H9 (cell line): ENCODE measurements at regions not wholly inside any gene's neighbourhood (a gene's known extent, or its start where the extent isn't known, plus 50 kb on each side); places are given as distances from the start of the nearest gene placed in this dataset.

ENCODE experiments used
- DNase-seq: peaks from one replicate; pipeline ENCODE4 v3.0.0-alpha.2; 2017
- H2AFZ ChIP-seq: one replicate; pipeline ENCODE4 v1.6.1; 2013; ENCODE audit warnings: mild to moderate bottlenecking, low read length, control low read depth, moderate library complexity
- H2AK5ac ChIP-seq: 2 replicates; pipeline ENCODE4 v1.6.1; 2013; ENCODE audit warnings: low read length, control low read depth, mixed read lengths; ENCODE audit not compliant: insufficient read length
- H2BK120ac ChIP-seq: one replicate; pipeline ENCODE4 v1.6.1; 2013; ENCODE audit warnings: low read depth, mild to moderate bottlenecking, low read length, control low read depth, inconsistent platforms; ENCODE audit not compliant: poor library complexity, severe bottlenecking
- H2BK12ac ChIP-seq: 2 replicates; pipeline ENCODE4 v1.6.1; 2013; ENCODE audit warnings: low read length, control low read depth, mixed read lengths, low read depth; ENCODE audit not compliant: insufficient read length
- H2BK15ac ChIP-seq: 2 replicates; pipeline ENCODE4 v1.6.1; 2013; ENCODE audit warnings: low read depth, low read length, control low read depth
- H2BK20ac ChIP-seq: one replicate; pipeline ENCODE4 v1.6.1; 2013; ENCODE audit warnings: low read depth, mild to moderate bottlenecking, low read length, control low read depth, inconsistent platforms; ENCODE audit not compliant: poor library complexity, severe bottlenecking
- H2BK5ac ChIP-seq: 2 replicates; pipeline ENCODE4 v1.6.1; 2013; ENCODE audit warnings: low read length, control low read depth, mixed read lengths; ENCODE audit not compliant: insufficient read length
- H3K14ac ChIP-seq: 2 replicates; pipeline ENCODE4 v1.6.1; 2013; ENCODE audit warnings: low read length, control low read depth; ENCODE audit not compliant: insufficient read depth
- H3K18ac ChIP-seq: 2 replicates; pipeline ENCODE4 v1.6.1; 2013; ENCODE audit warnings: low read depth, mild to moderate bottlenecking, mixed read lengths, low read length, control low read depth; ENCODE audit not compliant: insufficient read length
- H3K23ac ChIP-seq: 2 replicates; pipeline ENCODE4 v1.6.1; 2013; ENCODE audit warnings: low read length, control low read depth, mixed read lengths, low read depth; ENCODE audit not compliant: insufficient read length
- H3K23me2 ChIP-seq: 2 replicates; pipeline ENCODE4 v1.6.1; 2013; ENCODE audit warnings: low read depth, mild to moderate bottlenecking, mixed read lengths, low read length, control low read depth; ENCODE audit not compliant: insufficient read length, poor library complexity, severe bottlenecking
- H3K27ac ChIP-seq: 2 replicates; pipeline ENCODE4 v1.5.1; 2013; ENCODE audit warnings: low read length, control low read depth, mixed read lengths, low read depth; ENCODE audit not compliant: insufficient read length
- H3K27me3 ChIP-seq: 2 replicates; pipeline ENCODE4 v1.6.1; 2013; ENCODE audit warnings: low read length, control low read depth, inconsistent platforms; ENCODE audit not compliant: insufficient read depth
- H3K4ac ChIP-seq: 2 replicates; pipeline ENCODE4 v1.6.1; 2013; ENCODE audit warnings: low read depth, mild to moderate bottlenecking, control low read depth, inconsistent platforms, low read length, moderate library complexity
- H3K4me1 ChIP-seq: 2 replicates; pipeline ENCODE4 v1.6.1; 2013; ENCODE audit warnings: low read length, control low read depth, inconsistent platforms; ENCODE audit not compliant: insufficient read depth
- H3K4me2 ChIP-seq: 2 replicates; pipeline ENCODE4 v1.6.1; 2013; ENCODE audit warnings: low read length, control low read depth, mixed read lengths; ENCODE audit not compliant: insufficient read length, insufficient read depth
- H3K56ac ChIP-seq: 2 replicates; pipeline ENCODE4 v1.6.1; 2013; ENCODE audit warnings: low read depth, mild to moderate bottlenecking, mixed read lengths, low read length, control low read depth; ENCODE audit not compliant: insufficient read length
- H3K79me1 ChIP-seq: 2 replicates; pipeline ENCODE4 v1.6.1; 2013; ENCODE audit warnings: low read depth, mild to moderate bottlenecking, moderate library complexity, low read length, control low read depth, inconsistent platforms; ENCODE audit not compliant: insufficient read depth, poor library complexity, severe bottlenecking
- H3K79me2 ChIP-seq: 2 replicates; pipeline ENCODE4 v1.6.1; 2013; ENCODE audit warnings: low read length, control low read depth, inconsistent platforms; ENCODE audit not compliant: insufficient read depth
- H3K9ac ChIP-seq: 2 replicates; pipeline ENCODE4 v1.6.1; 2013; ENCODE audit warnings: low read length, control low read depth, mixed read lengths; ENCODE audit not compliant: insufficient read length; ENCODE audit errors: extremely low read depth
- H3K9me3 ChIP-seq: one replicate; pipeline ENCODE4 v1.6.1; 2013; ENCODE audit warnings: low read depth, low read length, inconsistent platforms; ENCODE audit not compliant: control insufficient read depth
- H3T11ph ChIP-seq: one replicate; pipeline ENCODE4 v1.6.1; 2013; ENCODE audit warnings: mild to moderate bottlenecking, low read length, control low read depth, inconsistent platforms
- H4K20me1 ChIP-seq: one replicate; pipeline ENCODE4 v1.6.1; 2013; ENCODE audit not compliant: control insufficient read depth, insufficient read length, insufficient read depth
- H4K5ac ChIP-seq: 2 replicates; pipeline ENCODE4 v1.6.1; 2013; ENCODE audit warnings: low read depth, mild to moderate bottlenecking, mixed read lengths, low read length, control low read depth; ENCODE audit not compliant: insufficient read length
- H4K8ac ChIP-seq: replicated peaks from 2 replicates; pipeline ENCODE4 v1.6.1; 2013; ENCODE audit warnings: low read length, control low read depth, mixed read lengths, low read depth; ENCODE audit not compliant: insufficient read length
- H4K91ac ChIP-seq: 2 replicates; pipeline ENCODE4 v1.6.1; 2013; ENCODE audit warnings: low read depth, mild to moderate bottlenecking, moderate library complexity, mixed read lengths, low read length, control low read depth; ENCODE audit not compliant: insufficient read length
- H3K27ac Mint-ChIP-seq, 3 experiments: 2 replicates in 2 of 3; 3 replicates in 1 of 3; pipeline ENCODE4 v1.8.0; 2020 to 2021; ENCODE audit warnings: mixed read lengths in 3 of 3, mild to moderate bottlenecking in 1 of 3, moderate library complexity in 1 of 3
- H3K27me3 Mint-ChIP-seq: 2 replicates; pipeline ENCODE4 v1.8.0; 2021; ENCODE audit warnings: low read depth, mild to moderate bottlenecking, moderate library complexity, mixed read lengths
- H3K36me3 Mint-ChIP-seq, 3 experiments: 2 replicates in 2 of 3; 3 replicates in 1 of 3; pipeline ENCODE4 v1.8.0; 2020 to 2021; ENCODE audit warnings: low read depth in 3 of 3, mixed read lengths in 3 of 3; ENCODE audit not compliant: insufficient read depth in 1 of 3
- H3K4me1 Mint-ChIP-seq, 2 experiments: 2 replicates each; pipeline ENCODE4 v1.8.0; 2020; ENCODE audit warnings: mixed read lengths in 2 of 2
- H3K4me3 Mint-ChIP-seq, 2 experiments: 2 replicates in 1 of 2; 3 replicates in 1 of 2; pipeline ENCODE4 v1.8.0; 2020 to 2021; ENCODE audit warnings: mild to moderate bottlenecking in 2 of 2, mixed read lengths in 2 of 2, moderate library complexity in 1 of 2
- H3K9me3 Mint-ChIP-seq, 2 experiments: 2 replicates in 1 of 2; 3 replicates in 1 of 2; pipeline ENCODE4 v1.8.0; 2020; ENCODE audit warnings: mild to moderate bottlenecking in 2 of 2, mixed read lengths in 2 of 2, moderate library complexity in 1 of 2
- WGBS: extraction: QIAGEN DNeasy Blood & Tissue Kit; methylation state at CpG from one replicate; pipeline ENCODE4 v1.1.7; 2013; ENCODE audit warnings: missing lambda C conversion rate, low lambda C conversion rate, mixed read lengths; ENCODE audit not compliant: insufficient read length; ENCODE audit errors: extremely low coverage; 5-methylcytosine and 5-hydroxymethylcytosine counted together
- TF ChIP-seq, protein P1 (sequence below): fragments of 200-600 bp; sonication (generic); conservative IDR thresholded peaks from 3 replicates; pipeline ENCODE4 v1.8.0; 2021; ENCODE audit warnings: antibody characterized with exemption, mild to moderate bottlenecking

DNA sequence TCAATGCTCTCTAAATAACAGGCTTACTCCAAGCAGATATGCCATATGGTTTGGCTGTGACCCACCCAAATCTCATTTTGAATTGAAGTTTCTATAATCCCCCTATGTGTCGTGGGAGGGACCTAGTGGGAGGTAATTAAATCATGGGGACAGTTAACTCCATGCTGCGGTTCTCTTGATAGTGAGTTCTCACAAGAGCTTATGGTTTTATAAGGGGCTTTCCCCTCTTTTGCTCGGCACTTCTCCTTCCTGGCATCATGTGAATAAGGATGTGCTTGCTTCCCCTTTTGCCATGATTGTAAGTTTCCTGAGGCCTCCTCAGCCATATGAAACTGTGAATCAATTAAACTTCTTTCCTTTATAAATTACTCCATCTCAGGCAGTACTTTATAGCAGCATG is 302.7 kb upstream of the ZC3H15 start:
- H4K91ac ChIP-seq = no peak overlapping the region
- no peak overlapping the region for H4K8ac ChIP-seq
- no peak overlapping the region for H3K9ac ChIP-seq
- Mint-ChIP-seq H3K4me3 (no peak overlapping the region), H3K27me3 (no peaks in the 10 kb centered on the region), H3K36me3 (peaks cover 0 to 6% (median 3%) of the 10 kb centered on the region in 3 experiments; a peak in 3 of 7 replicates), H3K9me3 (peaks cover 3 to 5% of the 10 kb centered on the region in 2 experiments; a peak in 4 of 5 replicates), H3K27ac (peak overlapping the region in 2 of 3 experiments; percentile 28 to 38; a peak in 3 of 7 replicates), H3K4me1 (no peaks in the 10 kb centered on the region)
- no peak overlapping the region for H3K23ac ChIP-seq
- no peak overlapping the region for H2BK15ac ChIP-seq
- no peak overlapping the region for H2AFZ ChIP-seq
- H3K27ac ChIP-seq = no peak overlapping the region
- no peak overlapping the region for H3K56ac ChIP-seq
- H3T11ph ChIP-seq = no peak overlapping the region
- no peaks in the 10 kb centered on the region for H3K79me1 ChIP-seq
- H3K4me2 ChIP-seq = no peak overlapping the region
- no peak overlapping the region for H2AK5ac ChIP-seq
- no peak overlapping the region for H3K14ac ChIP-seq
- no peaks in the 10 kb centered on the region for H4K20me1 ChIP-seq
- DNase-seq = no peak
- H2BK5ac ChIP-seq = no peak overlapping the region
- no peak overlapping the region for H3K4ac ChIP-seq
- TF ChIP-seq, protein P1, sequence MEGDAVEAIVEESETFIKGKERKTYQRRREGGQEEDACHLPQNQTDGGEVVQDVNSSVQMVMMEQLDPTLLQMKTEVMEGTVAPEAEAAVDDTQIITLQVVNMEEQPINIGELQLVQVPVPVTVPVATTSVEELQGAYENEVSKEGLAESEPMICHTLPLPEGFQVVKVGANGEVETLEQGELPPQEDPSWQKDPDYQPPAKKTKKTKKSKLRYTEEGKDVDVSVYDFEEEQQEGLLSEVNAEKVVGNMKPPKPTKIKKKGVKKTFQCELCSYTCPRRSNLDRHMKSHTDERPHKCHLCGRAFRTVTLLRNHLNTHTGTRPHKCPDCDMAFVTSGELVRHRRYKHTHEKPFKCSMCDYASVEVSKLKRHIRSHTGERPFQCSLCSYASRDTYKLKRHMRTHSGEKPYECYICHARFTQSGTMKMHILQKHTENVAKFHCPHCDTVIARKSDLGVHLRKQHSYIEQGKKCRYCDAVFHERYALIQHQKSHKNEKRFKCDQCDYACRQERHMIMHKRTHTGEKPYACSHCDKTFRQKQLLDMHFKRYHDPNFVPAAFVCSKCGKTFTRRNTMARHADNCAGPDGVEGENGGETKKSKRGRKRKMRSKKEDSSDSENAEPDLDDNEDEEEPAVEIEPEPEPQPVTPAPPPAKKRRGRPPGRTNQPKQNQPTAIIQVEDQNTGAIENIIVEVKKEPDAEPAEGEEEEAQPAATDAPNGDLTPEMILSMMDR = no peak
- no peak overlapping the region for H2BK120ac ChIP-seq
- no peaks in the 10 kb centered on the region for H3K9me3 ChIP-seq
- H3K27me3 ChIP-seq = no peaks in the 10 kb centered on the region
- H4K5ac ChIP-seq = no peak overlapping the region
- WGBS = no CpG with 5 or more reads among the region's 3 CpGs
- H3K79me2 ChIP-seq = no peaks in the 10 kb centered on the region
- no peak overlapping the region for H3K18ac ChIP-seq
- H2BK20ac ChIP-seq = no peak overlapping the region
- H2BK12ac ChIP-seq = no peak overlapping the region
- no peaks in the 10 kb centered on the region for H3K4me1 ChIP-seq
- H3K23me2 ChIP-seq = no peaks in the 10 kb centered on the region
